ES-I3 (cell line): ENCODE measurements at regions not wholly inside any gene's neighbourhood (a gene's known extent, or its start where the extent isn't known, plus 50 kb on each side); places are given as distances from the start of the nearest gene placed in this dataset.

Experiments
- H3K36me3 ChIP-seq: 2 replicates; pipeline ENCODE4 v1.6.1; 2013; ENCODE audit warnings: mild to moderate bottlenecking, low read length, control low read depth, moderate library complexity; ENCODE audit not compliant: insufficient read depth
- H3K4me1 ChIP-seq: 2 replicates; pipeline ENCODE4 v1.6.1; 2013; ENCODE audit warnings: mild to moderate bottlenecking, control low read depth, low read length; ENCODE audit not compliant: insufficient read depth
- H3K9ac ChIP-seq: 2 replicates; pipeline ENCODE4 v1.6.1; 2013; ENCODE audit warnings: low read depth, mild to moderate bottlenecking, low read length, moderate library complexity
- H3K9me3 ChIP-seq: 2 replicates; pipeline ENCODE4 v1.6.1; 2013; ENCODE audit warnings: mild to moderate bottlenecking, low read length, moderate library complexity; ENCODE audit not compliant: control insufficient read depth, insufficient read depth

DNA sequence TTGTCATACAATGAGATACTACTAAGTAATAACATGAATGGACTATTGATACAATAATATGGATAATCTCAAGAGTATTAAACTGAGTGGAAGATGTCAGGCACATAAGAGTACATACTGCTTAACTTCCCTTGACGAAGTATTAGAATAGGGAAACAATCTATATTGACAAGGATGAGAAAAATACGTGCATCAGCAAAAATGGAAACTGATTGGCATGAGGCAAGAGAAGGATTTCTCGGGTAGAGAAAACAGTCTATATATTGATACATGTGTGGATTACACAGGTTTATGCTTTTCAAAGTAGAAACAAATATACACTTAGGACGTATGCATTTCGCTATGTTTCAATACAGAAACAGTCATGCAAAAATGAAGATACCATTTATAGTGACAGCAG is 57.4 kb downstream of the PRR20E start:
- H3K36me3 ChIP-seq = no peaks in the 10 kb centered on the region
- no peaks in the 10 kb centered on the region for H3K9me3 ChIP-seq
- no peak overlapping the region for H3K9ac ChIP-seq
- H3K4me1 ChIP-seq = no peaks in the 10 kb centered on the region

DNA sequence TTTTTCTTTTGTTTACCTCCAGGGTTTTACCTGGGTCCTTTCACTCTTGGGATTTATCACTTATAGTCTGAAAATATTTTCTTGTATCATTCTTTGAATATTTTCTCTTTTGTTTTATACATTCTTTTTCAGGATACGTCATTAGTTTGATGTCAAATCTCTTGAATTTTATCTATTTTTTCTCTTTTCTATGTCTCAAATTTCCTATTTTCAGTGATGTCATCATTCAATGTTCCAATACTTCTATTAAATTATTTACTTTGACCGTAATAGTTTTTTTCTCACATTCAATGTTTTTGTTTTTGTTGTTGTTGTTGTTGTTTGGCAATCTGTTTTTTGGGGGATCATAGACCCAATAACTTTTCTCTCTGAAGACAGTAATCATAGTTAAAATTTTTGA is 83.5 kb downstream of the PRR20E start:
- Histone ChIP-seq H3K9me3 (no peaks in the 10 kb centered on the region), H3K9ac (no peak overlapping the region), H3K4me1 (no peaks in the 10 kb centered on the region), H3K36me3 (no peaks in the 10 kb centered on the region)

DNA sequence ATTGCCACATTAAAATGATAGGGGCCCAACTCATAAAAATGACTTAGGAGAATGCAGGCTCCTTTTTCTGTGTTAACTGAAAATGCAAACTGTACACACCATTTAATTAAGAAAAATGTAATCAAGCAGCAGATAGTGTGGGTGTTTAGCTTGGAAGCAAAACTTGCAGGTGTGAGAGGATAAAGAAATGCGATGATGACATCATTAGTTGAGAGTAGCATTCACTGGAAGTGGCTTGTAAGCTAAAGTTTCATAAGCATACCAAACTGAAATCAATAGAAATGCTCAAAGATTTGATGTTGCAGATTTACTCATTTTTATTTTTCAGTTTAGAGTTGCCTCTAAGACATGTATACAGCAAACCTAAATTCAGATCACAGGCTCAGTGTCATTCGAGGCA is 86.6 kb downstream of the PRR20E start:
- Histone ChIP-seq H3K4me1 (no peaks in the 10 kb centered on the region), H3K36me3 (no peaks in the 10 kb centered on the region), H3K9me3 (no peaks in the 10 kb centered on the region), H3K9ac (no peak overlapping the region)

DNA sequence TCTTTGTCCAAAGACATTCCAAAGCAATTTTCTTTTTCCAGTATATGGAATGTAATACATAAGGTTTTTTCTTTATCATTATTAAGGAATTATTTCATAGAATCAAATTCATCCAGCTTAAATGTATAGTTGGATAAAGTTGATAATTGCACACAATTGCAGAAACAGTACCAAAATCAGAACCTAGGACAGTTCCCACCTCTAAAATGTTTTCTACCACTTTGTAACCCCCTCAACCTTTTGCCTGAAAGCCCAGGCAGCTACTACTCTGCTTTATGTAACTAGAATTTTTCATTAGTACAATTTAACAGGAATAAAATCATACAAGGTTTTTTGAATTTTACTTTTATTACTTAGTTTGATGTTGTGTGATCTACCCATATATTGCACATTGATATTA is 98.0 kb downstream of the PRR20E start:
- Histone ChIP-seq H3K9ac (no peak overlapping the region), H3K9me3 (no peaks in the 10 kb centered on the region), H3K36me3 (no peaks in the 10 kb centered on the region), H3K4me1 (no peaks in the 10 kb centered on the region)

DNA sequence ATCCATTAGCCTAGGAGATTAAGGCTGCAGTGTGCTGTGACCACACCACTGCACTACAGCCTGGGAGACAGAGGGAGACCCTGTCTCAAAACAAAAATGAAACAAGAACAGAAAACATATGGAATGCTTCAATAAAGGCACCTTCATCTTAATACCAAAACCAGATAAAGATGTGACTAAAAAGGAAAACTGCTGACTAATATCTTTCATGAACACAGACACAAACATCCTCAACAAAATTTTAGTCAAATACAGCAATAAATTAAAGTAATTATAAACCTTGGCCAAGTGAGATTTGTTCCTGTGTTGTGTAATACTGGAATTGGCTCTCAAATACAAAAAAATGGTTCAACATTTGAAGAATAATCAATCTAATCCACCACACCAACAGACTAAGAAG is 103.5 kb downstream of the PRR20E start:
- Histone ChIP-seq H3K36me3 (no peaks in the 10 kb centered on the region), H3K4me1 (no peaks in the 10 kb centered on the region), H3K9me3 (no peaks in the 10 kb centered on the region), H3K9ac (no peak overlapping the region)

DNA sequence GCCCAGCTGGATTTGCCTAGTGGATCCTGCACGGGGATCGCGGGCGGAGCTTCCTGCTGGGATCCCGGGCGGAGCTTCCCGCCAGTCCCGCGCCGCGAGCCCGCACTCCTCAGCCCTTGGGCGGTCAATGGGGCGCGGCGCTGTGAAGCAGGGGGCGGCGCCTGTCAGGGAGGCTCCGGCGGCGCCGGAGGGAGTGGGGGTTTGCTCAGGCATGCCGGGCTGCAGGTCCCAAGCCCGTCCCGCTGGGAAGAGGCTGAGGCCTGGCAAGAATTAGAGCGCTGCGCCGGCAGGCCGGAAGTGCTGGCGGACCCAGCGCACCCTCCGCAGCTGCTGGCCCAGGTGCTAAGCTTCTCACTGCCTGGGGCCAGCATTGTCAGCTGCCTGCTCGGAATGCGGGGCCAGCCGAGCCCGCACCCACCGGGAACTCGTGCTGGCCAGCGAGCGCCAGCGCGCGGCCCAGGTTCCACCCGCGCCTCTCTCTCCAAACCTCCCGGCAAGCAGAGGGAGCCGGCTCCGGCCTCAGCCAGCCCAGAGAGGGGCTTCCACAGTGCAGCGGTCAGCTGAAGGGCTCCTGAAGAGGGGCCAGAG is 119.6 kb downstream of the PRR20E start:
- Histone ChIP-seq H3K9me3 (no peaks in the 10 kb centered on the region), H3K9ac (peak overlapping the region; percentile 58), H3K4me1 (no peaks in the 10 kb centered on the region), H3K36me3 (no peaks in the 10 kb centered on the region)

DNA sequence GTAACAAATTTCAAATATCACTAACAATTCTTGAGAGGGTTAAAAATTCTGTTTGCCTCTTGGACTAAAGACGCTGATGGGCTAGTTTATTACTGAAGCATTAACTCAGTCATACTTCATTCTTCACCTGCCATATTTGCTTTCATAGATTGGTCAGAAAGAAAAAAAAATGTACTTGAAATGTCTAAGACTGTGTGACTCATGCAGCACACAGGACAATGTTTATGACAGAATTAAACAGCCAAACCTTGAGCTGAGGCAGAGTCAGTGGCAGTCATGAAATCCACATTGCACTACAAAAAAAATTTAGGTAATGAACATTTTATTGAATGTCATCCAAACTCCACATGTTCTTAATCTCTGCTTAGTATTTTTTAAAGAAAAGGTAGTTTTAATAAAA is 135.6 kb downstream of the PRR20E start:
- no peaks in the 10 kb centered on the region for H3K36me3 ChIP-seq
- H3K9ac ChIP-seq = no peak overlapping the region
- H3K4me1 ChIP-seq = no peaks in the 10 kb centered on the region
- no peaks in the 10 kb centered on the region for H3K9me3 ChIP-seq

DNA sequence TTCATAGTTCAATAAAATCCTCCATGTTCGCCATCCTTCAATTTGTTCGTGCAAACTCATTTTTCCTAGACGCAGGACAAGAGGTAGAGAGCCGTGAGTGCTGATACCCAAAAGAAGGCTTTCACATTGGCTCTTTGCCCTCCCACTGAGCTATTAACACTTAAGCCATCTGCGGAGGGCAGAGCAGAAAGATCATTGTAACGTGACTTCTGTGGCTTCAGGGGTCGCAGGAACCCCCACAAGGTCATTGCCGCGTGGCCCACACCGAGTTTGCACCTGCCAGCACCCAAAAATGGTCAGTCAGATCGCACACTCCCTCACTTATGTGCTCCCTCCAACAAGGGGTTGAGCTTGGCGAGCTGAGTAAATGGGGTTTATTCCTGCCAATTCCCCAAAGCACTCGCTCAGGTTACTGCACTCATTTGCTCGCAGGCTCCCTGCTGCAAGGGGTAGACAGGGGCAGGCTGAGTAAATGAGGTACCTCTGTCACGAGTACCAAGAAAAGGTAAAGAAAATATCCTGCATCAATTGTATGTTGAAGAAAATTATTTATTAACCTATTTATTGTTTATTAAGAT is 144.1 kb downstream of the PRR20E start:
- H3K9me3 ChIP-seq = no peaks in the 10 kb centered on the region
- H3K9ac ChIP-seq = peak overlapping the region; percentile 41; the same call in 1 of the 2 replicates
- H3K36me3 ChIP-seq = no peaks in the 10 kb centered on the region
- peaks cover 12% of the 10 kb centered on the region for H3K4me1 ChIP-seq

DNA sequence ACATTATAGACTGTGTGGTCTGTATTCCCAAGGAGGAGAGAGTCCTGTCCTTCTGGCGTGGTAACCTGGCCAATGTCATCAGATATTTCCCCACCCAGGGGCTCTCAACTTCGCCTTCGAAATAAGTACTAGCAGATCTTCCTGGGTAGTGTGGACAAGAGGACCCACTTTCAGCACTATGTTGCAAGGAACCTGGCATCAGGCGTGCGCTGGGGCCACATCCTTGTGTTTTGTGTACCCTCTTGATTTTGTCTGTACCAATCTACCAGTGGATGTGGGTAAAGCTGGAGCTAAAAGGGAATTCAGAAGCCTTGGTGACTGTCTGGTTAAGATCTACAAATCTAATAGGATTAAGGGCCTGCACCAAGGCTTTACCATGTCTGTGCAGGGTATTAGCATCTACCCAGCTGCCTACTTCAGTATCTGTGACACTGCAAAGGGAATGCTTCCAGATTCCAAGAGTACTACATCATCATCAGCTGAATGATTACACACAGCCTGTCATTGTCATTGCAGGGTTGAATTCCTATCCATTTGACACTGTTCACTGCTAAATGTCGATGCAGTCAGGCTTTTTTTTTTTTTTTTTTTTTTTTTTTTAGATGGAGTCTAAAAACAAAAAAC is 148.0 kb downstream of the PRR20E start:
- Histone ChIP-seq H3K9ac (no peak overlapping the region), H3K4me1 (peaks cover 12% of the 10 kb centered on the region), H3K36me3 (no peaks in the 10 kb centered on the region), H3K9me3 (no peaks in the 10 kb centered on the region)

DNA sequence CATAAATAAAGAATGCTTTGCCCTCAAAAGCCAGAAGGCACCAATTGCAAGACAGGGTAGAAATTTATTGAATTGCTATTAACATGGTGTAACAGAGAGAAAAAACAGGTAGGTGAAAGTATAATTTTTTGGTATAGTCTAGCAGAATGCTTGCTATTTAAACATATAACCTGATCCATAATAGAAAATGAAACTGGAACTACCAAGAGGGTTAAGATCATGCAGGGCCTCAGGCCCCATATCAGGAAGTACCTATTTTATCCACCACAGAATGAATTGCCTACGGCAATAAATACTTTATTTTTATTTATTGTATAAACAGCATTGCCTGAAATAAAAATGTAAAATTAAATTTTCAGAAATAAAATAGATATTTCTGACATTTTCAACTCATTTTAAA is 159.5 kb downstream of the PRR20E start:
- H3K9ac ChIP-seq = no peak overlapping the region
- no peaks in the 10 kb centered on the region for H3K36me3 ChIP-seq
- H3K4me1 ChIP-seq = no peaks in the 10 kb centered on the region
- H3K9me3 ChIP-seq = no peaks in the 10 kb centered on the region

DNA sequence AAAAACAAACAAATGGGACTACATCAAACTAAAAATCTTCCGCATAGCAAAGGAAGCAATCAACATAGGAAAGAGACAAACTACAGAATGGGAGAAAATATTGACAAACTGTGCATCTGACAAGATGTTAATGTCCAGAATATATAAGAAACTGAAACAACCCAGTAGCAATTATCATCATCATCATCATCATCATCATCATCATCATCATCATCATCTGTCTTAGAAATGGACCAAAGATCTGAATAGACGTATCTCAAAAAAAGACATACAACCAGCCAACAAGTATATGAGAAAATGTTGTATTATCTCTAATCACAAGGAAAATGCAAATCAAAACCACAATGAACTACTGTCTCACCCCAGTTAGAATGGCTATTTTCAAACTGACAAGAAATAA is 173.9 kb downstream of the PRR20E start:
- Histone ChIP-seq H3K36me3 (no peaks in the 10 kb centered on the region), H3K9ac (no peak overlapping the region), H3K4me1 (no peaks in the 10 kb centered on the region), H3K9me3 (no peaks in the 10 kb centered on the region)

DNA sequence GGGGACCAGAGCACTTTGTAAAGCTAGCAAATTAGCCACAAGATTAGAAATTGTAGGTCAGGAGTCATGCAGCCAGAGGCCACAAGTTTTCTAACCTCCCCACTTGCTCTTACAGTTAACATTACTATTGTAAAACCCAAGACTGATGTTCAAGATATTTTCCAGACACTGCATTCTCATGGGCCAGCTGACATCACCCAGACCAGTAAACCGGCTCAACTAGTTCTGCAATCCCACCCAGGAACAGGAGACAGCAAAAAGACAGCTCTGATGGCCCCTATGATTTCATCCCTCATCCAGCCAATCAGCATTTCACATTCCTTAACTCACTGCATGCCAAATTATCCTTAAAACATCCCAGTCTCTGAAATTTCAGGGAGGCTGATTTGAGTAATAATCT is 178.5 kb downstream of the PRR20E start:
- H3K4me1 ChIP-seq = no peaks in the 10 kb centered on the region
- no peaks in the 10 kb centered on the region for H3K9me3 ChIP-seq
- H3K36me3 ChIP-seq = no peaks in the 10 kb centered on the region
- no peak overlapping the region for H3K9ac ChIP-seq

DNA sequence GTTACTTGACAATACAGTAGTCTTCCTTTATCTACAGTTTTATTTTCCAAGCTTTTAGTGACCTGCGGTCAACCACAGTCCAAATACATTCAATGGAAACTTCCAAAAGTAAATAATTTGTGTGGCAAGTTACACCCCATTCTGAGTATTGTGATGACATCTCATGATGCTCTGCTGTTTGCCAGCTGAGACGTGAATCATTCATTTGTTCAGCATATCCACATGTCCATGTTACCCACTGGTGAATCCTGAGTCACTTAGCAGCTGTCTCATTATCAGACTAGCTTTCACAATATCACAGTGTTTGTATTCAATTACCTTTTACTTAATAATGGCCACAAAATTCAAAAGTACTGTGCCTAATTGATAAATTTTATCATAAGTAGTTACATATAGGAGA is 179.8 kb downstream of the PRR20E start:
- Histone ChIP-seq H3K36me3 (no peaks in the 10 kb centered on the region), H3K9me3 (no peaks in the 10 kb centered on the region), H3K9ac (no peak overlapping the region), H3K4me1 (no peaks in the 10 kb centered on the region)

DNA sequence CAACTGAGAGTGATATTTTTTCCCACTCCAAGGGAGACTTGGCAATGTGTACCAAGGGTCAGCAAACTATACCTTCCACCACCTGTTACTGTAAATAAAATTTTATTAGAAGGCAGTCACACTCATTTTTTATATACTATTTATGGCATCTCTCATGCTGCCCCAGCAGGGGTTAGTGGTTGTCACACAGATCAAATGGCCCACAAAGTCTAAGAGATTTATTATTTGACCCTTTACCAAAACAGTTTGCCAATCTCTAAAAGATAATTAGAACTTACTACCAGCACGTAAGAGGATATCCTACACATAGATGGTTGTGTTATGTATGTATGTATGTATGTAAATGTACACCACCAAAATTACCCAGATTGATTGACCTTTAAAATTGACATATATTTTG is 185.1 kb downstream of the PRR20E start:
- Histone ChIP-seq H3K4me1 (no peaks in the 10 kb centered on the region), H3K9ac (no peak overlapping the region), H3K9me3 (no peaks in the 10 kb centered on the region), H3K36me3 (no peaks in the 10 kb centered on the region)

DNA sequence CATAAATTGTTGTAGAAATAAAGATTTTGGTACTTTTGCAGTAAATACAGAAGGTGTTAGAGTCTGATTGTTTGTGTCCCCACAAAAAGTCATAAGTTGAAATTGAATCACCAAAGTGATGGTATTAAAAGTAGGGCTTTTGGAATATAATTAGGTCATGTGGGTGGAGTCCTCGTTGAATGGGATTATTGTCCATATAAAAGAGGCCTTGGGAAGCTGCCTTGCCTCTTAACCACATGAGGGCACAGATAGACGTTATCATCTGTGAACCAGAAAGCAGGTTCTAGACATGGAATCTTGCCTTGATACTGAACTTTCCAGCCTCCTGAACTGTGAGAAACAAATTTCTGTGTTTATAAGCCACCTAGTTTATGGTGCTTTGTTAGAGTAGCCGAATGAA is 186.8 kb downstream of the PRR20E start:
- H3K4me1 ChIP-seq = no peaks in the 10 kb centered on the region
- no peaks in the 10 kb centered on the region for H3K9me3 ChIP-seq
- no peak overlapping the region for H3K9ac ChIP-seq
- no peaks in the 10 kb centered on the region for H3K36me3 ChIP-seq
